HCT116 (cell line): ENCODE measurements at regions not wholly inside any gene's neighbourhood (a gene's known extent, or its start where the extent isn't known, plus 50 kb on each side); places are given as distances from the start of the nearest gene placed in this dataset.

Experiments
- ATAC-seq: fragments of 200-7000 bp; cut with Tn5 transposase; 2 replicates; pipeline ENCODE4 v1.9.1; 2020; ENCODE audit warnings: mild to moderate bottlenecking, moderate library complexity
- BruUV-seq: library from RNA; stranded (reverse); fragments of 400-500 nt; replicated peaks from 2 replicates; lab custom pipeline; 2021; lab: Mats Ljungman, UMichigan
- CTCF ChIA-PET: fragments of 300-600 bp; sonication (Branson Sonifier 250); formaldehyde crosslinking; loops from one replicate; lab custom pipeline; 2021; ENCODE audit warnings: antibody characterized with exemption; lab: Charles Lee
- POLR2A ChIA-PET: fragments of 300-600, 350-600 bp; sonication (Branson Sonifier 250); formaldehyde crosslinking; loops from one replicate; lab custom pipeline; 2021; ENCODE audit warnings: antibody characterized with exemption; lab: Charles Lee
- RAD21 ChIA-PET, 2 experiments: fragments of 300-600 bp; sonication (Branson Sonifier 250); formaldehyde crosslinking; loops; one replicate each; lab custom pipeline; 2023; ENCODE audit warnings: low total read pairs in 2 of 2; ENCODE audit not compliant: uncharacterized antibody in 2 of 2, unreplicated experiment in 2 of 2, low non-redundant PET in 1 of 2; lab: Charles Lee
- DNase-seq: peaks from one replicate; pipeline ENCODE4 v3.0.0-alpha.2; 2010; ENCODE audit warnings: low read depth, low spot score
- H2AFZ ChIP-seq: fragments of 200-600 bp; shearing (Covaris generic), sonication (generic); 2 replicates; pipeline ENCODE4 v1.6.1; 2017; ENCODE audit warnings: low read depth, mixed run types, mixed read lengths, antibody characterized with exemption, low read length; ENCODE audit not compliant: poor library complexity, severe bottlenecking
- H3K27ac ChIP-seq: 2 replicates; pipeline ENCODE4 v1.5.1; 2012; ENCODE audit warnings: low read depth, low read length
- H3K27me3 ChIP-seq: fragments of 200-600 bp; sonication (generic); 2 replicates; pipeline ENCODE4 v1.6.1; 2016; ENCODE audit warnings: mixed run types, low read length, mixed read lengths; ENCODE audit not compliant: insufficient read depth
- H3K36me3 ChIP-seq, 2 experiments: fragments of 200-500 bp in 1 of 2; fragments of 200-600 bp in 1 of 2; sonication (Bioruptor generic) in 1 of 2; sonication (generic) in 1 of 2; 2 replicates each; pipeline versions ENCODE4 v1.5.1 to v1.6.1; 2014 to 2016; ENCODE audit warnings: low read length in 2 of 2, inconsistent platforms in 1 of 2, mixed read lengths in 1 of 2, mixed run types in 1 of 2; ENCODE audit not compliant: insufficient read depth in 2 of 2, control insufficient read depth in 1 of 2
- H3K4me1 ChIP-seq, 2 experiments: fragments of 200-600 bp in 1 of 2; sonication (generic) in 1 of 2; 2 replicates each; pipeline versions ENCODE4 v1.5.1 to v1.6.1; 2012 to 2017; ENCODE audit warnings: low read length in 2 of 2, inconsistent platforms in 1 of 2, mild to moderate bottlenecking in 1 of 2, mixed read lengths in 1 of 2, mixed run types in 1 of 2, moderate library complexity in 1 of 2; ENCODE audit not compliant: insufficient read depth in 2 of 2, control insufficient read depth in 1 of 2
- H3K4me2 ChIP-seq: fragments of 200-600 bp; sonication (generic); 2 replicates; pipeline ENCODE4 v1.6.1; 2017; ENCODE audit warnings: mixed run types, low read length, mixed read lengths
- H3K4me3 ChIP-seq, 2 experiments: fragments of 200-600 bp in 1 of 2; sonication (generic) in 1 of 2; replicated peaks in 1 of 2; 2 replicates each; pipeline ENCODE4 v1.5.1; 2011 to 2016; ENCODE audit warnings: low read length in 2 of 2, control low read depth in 1 of 2, low read depth in 1 of 2, mild to moderate bottlenecking in 1 of 2, mixed read lengths in 1 of 2, mixed run types in 1 of 2
- H3K79me2 ChIP-seq: fragments of 200-600 bp; sonication (generic); 2 replicates; pipeline ENCODE4 v1.6.1; 2017; ENCODE audit warnings: mild to moderate bottlenecking, mixed run types, low read length, moderate library complexity, mixed read lengths; ENCODE audit not compliant: insufficient read depth
- H3K9ac ChIP-seq: fragments of 200-600 bp; sonication (generic); 2 replicates; pipeline ENCODE4 v1.6.1; 2016; ENCODE audit warnings: low read length, mixed read lengths
- H3K9me2 ChIP-seq: fragments of 200-600 bp; sonication (generic), shearing (Covaris generic); 2 replicates; pipeline ENCODE4 v1.6.1; 2017; ENCODE audit warnings: mixed run types, mild to moderate bottlenecking, moderate library complexity; ENCODE audit not compliant: insufficient read depth
- H3K9me3 ChIP-seq, 2 experiments: fragments of 200-500 bp in 1 of 2; fragments of 200-600 bp in 1 of 2; sonication (Bioruptor generic) in 1 of 2; sonication (generic) in 1 of 2; 2 replicates each; pipeline ENCODE4 v1.6.1; 2014 to 2017; ENCODE audit warnings: low read length in 2 of 2, mixed read lengths in 2 of 2, inconsistent platforms in 1 of 2, low read depth in 1 of 2, mild to moderate bottlenecking in 1 of 2, mixed run types in 1 of 2, moderate library complexity in 1 of 2; ENCODE audit not compliant: control insufficient read depth in 1 of 2, insufficient read depth in 1 of 2
- H4K20me1 ChIP-seq: fragments of 200-600 bp; sonication (generic), shearing (Covaris generic); 2 replicates; pipeline ENCODE4 v1.6.1; 2017; ENCODE audit warnings: mixed run types, mild to moderate bottlenecking, moderate library complexity; ENCODE audit not compliant: insufficient read depth
- CBX3 ChIP-seq: IDR thresholded peaks from 2 replicates; pipeline ENCODE4 v1.6.1; 2012; ENCODE audit warnings: low read depth
- CEBPB ChIP-seq: IDR thresholded peaks from 2 replicates; pipeline ENCODE4 v1.6.1; 2012; ENCODE audit warnings: low read depth
- CTCF ChIP-seq, 3 experiments: fragments of 200-600 bp in 1 of 3; sonication (generic) in 1 of 3; IDR thresholded peaks in 2 of 3; conservative IDR thresholded peaks in 1 of 3; 2 replicates each; pipeline ENCODE4 v1.5.1; 2012 to 2017; ENCODE audit warnings: low read depth in 2 of 3, low read length in 2 of 3, antibody characterized with exemption in 1 of 3, borderline replicate concordance in 1 of 3, control low read depth in 1 of 3, mild to moderate bottlenecking in 1 of 3, mixed read lengths in 1 of 3, mixed run types in 1 of 3, moderate library complexity in 1 of 3; ENCODE audit not compliant: insufficient read depth in 1 of 3
- EZH2 ChIP-seq: fragments of 200-600 bp; sonication (generic); IDR thresholded peaks from 2 replicates; pipeline ENCODE4 v1.6.1; 2017; ENCODE audit warnings: antibody characterized with exemption, mixed run types
- EZH2phosphoT487 ChIP-seq: fragments of 200-600 bp; IDR thresholded peaks from 2 replicates; pipeline ENCODE4 v1.6.1; 2018; ENCODE audit warnings: antibody characterized with exemption, borderline replicate concordance
- FOSL1 ChIP-seq: IDR thresholded peaks from 2 replicates; pipeline ENCODE4 v1.6.1; 2012; ENCODE audit warnings: low read depth
- JUND ChIP-seq: IDR thresholded peaks from 2 replicates; pipeline ENCODE4 v1.6.1; 2012
- SP1 ChIP-seq: IDR thresholded peaks from 2 replicates; pipeline ENCODE4 v1.6.1; 2012; ENCODE audit warnings: low read depth
- TCF7L2 ChIP-seq: IDR thresholded peaks from 2 replicates; pipeline ENCODE4 v1.7.0; 2011; ENCODE audit warnings: borderline replicate concordance, inconsistent platforms; ENCODE audit not compliant: insufficient read depth, insufficient read length; ENCODE audit errors: extremely low read depth
- YY1 ChIP-seq: IDR thresholded peaks from 2 replicates; pipeline ENCODE4 v1.6.1; 2011; ENCODE audit warnings: low read length, low read depth, moderate library complexity, mild to moderate bottlenecking; ENCODE audit not compliant: insufficient replicate concordance; ENCODE audit errors: extremely low read depth
- intact Hi-C: fragments of 100-400 bp; cut with micrococcal nuclease; formaldehyde crosslinking; loops from 2 replicates; pipeline ENCODE4 v1.10.0; 2022
- TF ChIP-seq, protein P1 (sequence below): IDR thresholded peaks from 2 replicates; pipeline ENCODE4 v1.6.1; 2012; ENCODE audit warnings: low read depth
- TF ChIP-seq, protein P2 (sequence below): IDR thresholded peaks from 2 replicates; pipeline ENCODE4 v1.6.1; 2012

DNA sequence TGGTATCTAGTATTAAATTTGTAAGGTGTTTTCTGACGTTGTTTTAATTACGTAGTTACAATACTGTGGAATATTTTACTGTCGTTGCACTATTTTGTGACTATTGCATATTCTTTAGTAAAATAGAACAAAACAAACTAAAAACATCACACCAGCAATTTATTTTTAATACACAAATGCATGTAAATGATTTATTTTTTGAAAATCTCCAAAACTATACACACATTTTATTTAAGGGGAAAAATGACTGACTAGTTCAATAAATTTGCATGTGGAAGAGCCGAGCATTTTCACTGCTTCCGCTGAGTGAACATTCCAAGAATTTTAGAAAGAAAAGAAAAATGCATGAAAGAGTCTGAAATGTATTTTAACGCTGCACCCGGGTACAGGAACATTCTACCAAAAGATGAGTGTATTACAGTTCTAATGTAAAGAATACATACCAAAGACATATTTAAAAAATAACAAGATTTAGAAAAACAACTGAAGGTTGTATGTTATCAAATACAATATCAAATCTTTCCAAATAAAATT lies 257.7 kb downstream of the MEIS1 start:
- ChIA-PET RAD21 (no interaction called here), POLR2A (no interaction called here), CTCF (no interaction called here)
- no TSS peak for BruUV-seq
- Histone ChIP-seq H3K4me2 (no peak overlapping the region), H2AFZ (no peak overlapping the region), H3K4me1 (no peaks in the 10 kb centered on the region), H3K36me3 (no peaks in the 10 kb centered on the region), H4K20me1 (no peaks in the 10 kb centered on the region; the same call in 1 of the 2 replicates), H3K4me3 (no peak overlapping the region), H3K27me3 (no peaks in the 10 kb centered on the region), H3K9ac (no peak overlapping the region), H3K9me2 (no peaks in the 10 kb centered on the region), H3K79me2 (no peaks in the 10 kb centered on the region), H3K9me3 (no peaks in the 10 kb centered on the region; a peak in 1 of 4 replicates), H3K27ac (no peak overlapping the region)
- ATAC-seq (no peak), DNase-seq (no peak)
- intact Hi-C loops: no loop called here
- no peak for TF ChIP-seq CEBPB
- TF ChIP-seq FOSL1: no peak
- no peak for TF ChIP-seq EZH2
- no peak for TF ChIP-seq YY1
- no peak for TF ChIP-seq CTCF (IDR thresholded peaks at IDR 0.05 in 2 of 3, conservative IDR thresholded peaks at IDR 0.05 in 1 of 3; ENCODE audit: borderline replicate concordance in 1 of 3, insufficient read depth in 1 of 3, low read depth in 2 of 3, low read length in 2 of 3)
- no peak for TF ChIP-seq TCF7L2
- TF ChIP-seq SP1: no peak
- TF ChIP-seq, protein P1, sequence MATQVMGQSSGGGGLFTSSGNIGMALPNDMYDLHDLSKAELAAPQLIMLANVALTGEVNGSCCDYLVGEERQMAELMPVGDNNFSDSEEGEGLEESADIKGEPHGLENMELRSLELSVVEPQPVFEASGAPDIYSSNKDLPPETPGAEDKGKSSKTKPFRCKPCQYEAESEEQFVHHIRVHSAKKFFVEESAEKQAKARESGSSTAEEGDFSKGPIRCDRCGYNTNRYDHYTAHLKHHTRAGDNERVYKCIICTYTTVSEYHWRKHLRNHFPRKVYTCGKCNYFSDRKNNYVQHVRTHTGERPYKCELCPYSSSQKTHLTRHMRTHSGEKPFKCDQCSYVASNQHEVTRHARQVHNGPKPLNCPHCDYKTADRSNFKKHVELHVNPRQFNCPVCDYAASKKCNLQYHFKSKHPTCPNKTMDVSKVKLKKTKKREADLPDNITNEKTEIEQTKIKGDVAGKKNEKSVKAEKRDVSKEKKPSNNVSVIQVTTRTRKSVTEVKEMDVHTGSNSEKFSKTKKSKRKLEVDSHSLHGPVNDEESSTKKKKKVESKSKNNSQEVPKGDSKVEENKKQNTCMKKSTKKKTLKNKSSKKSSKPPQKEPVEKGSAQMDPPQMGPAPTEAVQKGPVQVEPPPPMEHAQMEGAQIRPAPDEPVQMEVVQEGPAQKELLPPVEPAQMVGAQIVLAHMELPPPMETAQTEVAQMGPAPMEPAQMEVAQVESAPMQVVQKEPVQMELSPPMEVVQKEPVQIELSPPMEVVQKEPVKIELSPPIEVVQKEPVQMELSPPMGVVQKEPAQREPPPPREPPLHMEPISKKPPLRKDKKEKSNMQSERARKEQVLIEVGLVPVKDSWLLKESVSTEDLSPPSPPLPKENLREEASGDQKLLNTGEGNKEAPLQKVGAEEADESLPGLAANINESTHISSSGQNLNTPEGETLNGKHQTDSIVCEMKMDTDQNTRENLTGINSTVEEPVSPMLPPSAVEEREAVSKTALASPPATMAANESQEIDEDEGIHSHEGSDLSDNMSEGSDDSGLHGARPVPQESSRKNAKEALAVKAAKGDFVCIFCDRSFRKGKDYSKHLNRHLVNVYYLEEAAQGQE: no peak
- TF ChIP-seq, protein P2, sequence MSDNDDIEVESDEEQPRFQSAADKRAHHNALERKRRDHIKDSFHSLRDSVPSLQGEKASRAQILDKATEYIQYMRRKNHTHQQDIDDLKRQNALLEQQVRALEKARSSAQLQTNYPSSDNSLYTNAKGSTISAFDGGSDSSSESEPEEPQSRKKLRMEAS: no peak
- no peak for TF ChIP-seq JUND
- TF ChIP-seq CBX3: no peak
- no peak for TF ChIP-seq EZH2phosphoT487
